ENCODE measurements at regions not wholly inside any gene's neighbourhood (a gene's known extent, or its start where the extent isn't known, plus 50 kb on each side); places are given as distances from the start of the nearest gene placed in this dataset.

DNA sequence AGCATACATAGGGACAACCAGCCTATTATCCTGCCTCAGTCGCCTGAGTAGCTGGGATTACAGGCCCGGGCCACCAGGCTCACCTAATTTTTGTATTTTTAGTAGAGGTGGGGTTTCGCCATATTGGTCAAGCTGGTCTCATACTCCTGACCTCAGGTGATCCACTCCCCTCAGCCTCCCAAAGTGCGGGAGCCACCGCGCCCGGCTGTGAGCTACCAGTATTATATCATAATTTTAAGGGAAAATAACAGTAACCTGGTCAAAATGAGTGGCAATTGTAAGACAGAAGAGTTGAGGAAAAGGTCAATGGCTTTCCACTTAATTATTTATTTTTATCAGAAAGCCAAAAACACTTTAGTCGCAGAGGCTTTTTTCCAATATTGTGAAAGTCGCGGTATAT, 652.6 kb upstream of the BCHE start:
- Histone ChIP-seq H3K27ac (replicated peaks in 1 of 4) (no peak overlapping the region), H3K36me3 (no peaks in the 10 kb centered on the region), H3K27me3 (no peaks in the 10 kb centered on the region), H3K4me3 (no peak overlapping the region), H3K4me1 (no peaks in the 10 kb centered on the region), H3K9me3 (no peaks in the 10 kb centered on the region)
- TF ChIP-seq, protein P1, sequence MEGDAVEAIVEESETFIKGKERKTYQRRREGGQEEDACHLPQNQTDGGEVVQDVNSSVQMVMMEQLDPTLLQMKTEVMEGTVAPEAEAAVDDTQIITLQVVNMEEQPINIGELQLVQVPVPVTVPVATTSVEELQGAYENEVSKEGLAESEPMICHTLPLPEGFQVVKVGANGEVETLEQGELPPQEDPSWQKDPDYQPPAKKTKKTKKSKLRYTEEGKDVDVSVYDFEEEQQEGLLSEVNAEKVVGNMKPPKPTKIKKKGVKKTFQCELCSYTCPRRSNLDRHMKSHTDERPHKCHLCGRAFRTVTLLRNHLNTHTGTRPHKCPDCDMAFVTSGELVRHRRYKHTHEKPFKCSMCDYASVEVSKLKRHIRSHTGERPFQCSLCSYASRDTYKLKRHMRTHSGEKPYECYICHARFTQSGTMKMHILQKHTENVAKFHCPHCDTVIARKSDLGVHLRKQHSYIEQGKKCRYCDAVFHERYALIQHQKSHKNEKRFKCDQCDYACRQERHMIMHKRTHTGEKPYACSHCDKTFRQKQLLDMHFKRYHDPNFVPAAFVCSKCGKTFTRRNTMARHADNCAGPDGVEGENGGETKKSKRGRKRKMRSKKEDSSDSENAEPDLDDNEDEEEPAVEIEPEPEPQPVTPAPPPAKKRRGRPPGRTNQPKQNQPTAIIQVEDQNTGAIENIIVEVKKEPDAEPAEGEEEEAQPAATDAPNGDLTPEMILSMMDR (IDR thresholded peaks at IDR 0.05): no peak
- no peak for TF ChIP-seq POLR2AphosphoS5 (IDR thresholded peaks at IDR 0.05)
- TF ChIP-seq EP300 (IDR thresholded peaks at IDR 0.05): no peak
- no peak for TF ChIP-seq POLR2A (IDR thresholded peaks at IDR 0.05; ENCODE audit: low read depth)
- intact Hi-C loops (cut with DNase I): no loop called here
- 97% methylated on average over 8 of the region's 10 CpGs for WGBS
- DNase-seq (ENCODE audit: extremely low spot score): no peak

DNA sequence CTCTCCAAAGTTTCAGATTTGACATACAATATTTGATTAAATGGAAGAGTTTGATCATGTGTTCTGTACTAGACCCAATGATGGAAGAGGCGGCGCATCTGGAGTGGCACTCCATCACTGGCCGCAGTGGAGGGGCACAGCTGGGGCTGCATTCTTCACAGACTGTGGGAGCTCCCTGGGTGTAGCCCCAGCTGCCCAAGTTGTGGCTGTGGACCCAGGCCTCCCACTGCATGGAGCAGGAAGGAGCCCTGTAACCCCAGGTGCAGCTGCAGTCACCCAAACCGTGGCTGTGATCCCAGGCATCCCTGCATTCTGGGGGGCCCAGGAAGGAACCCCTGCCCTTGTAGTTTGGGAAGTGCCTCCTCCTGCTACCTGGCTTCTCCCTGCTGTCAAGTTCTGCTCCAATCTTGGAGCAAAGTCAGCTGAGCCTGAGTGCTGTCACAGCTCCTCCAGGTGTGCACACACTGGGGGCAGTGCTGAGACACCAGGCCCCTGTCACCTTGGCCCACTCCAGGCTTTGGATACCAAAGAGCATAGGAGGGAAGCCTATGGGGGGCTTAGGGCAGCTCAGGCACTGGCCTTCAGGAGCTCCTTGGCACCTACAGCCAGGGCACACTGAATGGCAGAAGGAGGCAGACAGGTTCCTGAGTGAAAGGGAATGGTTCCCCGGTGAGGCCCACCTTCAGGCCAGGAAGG, 651.9 kb upstream of the BCHE start:
- Histone ChIP-seq H3K27me3 (no peaks in the 10 kb centered on the region), H3K36me3 (no peaks in the 10 kb centered on the region), H3K9me3 (no peaks in the 10 kb centered on the region), H3K4me1 (no peaks in the 10 kb centered on the region), H3K27ac (replicated peaks in 1 of 4) (no peak overlapping the region), H3K4me3 (no peak overlapping the region)
- intact Hi-C loops (cut with DNase I): no loop called here
- WGBS: 87% methylated on average over 4 of the region's 5 CpGs
- TF ChIP-seq POLR2A (IDR thresholded peaks at IDR 0.05; ENCODE audit: low read depth) (no peak), EP300 (IDR thresholded peaks at IDR 0.05) (no peak), POLR2AphosphoS5 (IDR thresholded peaks at IDR 0.05) (no peak)
- TF ChIP-seq, protein P1 (IDR thresholded peaks at IDR 0.05): no peak
- DNase-seq (ENCODE audit: extremely low spot score): no peak

DNA sequence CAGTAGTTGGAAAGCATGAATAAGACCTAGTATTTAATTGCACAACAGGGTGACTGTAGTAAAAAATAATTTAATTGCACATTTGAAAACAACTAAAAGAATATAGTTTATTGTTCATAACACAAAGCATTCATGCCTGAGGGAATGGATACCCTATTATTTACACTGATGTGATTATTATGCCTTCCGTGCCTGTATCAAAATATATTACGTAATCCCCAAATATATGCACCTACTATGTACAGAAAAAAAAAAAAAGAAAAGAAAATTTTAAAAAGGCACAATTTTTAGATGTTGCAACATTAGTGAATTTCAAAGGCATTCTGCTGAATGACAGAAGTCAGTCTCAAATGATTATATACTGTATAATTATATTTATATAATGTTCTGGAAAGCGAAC, 647.2 kb upstream of the BCHE start:
- Histone ChIP-seq H3K27ac (replicated peaks in 1 of 4) (no peak overlapping the region), H3K27me3 (no peaks in the 10 kb centered on the region), H3K4me1 (no peaks in the 10 kb centered on the region), H3K36me3 (no peaks in the 10 kb centered on the region), H3K4me3 (no peak overlapping the region), H3K9me3 (no peaks in the 10 kb centered on the region)
- intact Hi-C loops (cut with DNase I): no loop called here
- WGBS: 91% methylated on average over 3 of the region's 3 CpGs
- DNase-seq (ENCODE audit: extremely low spot score): no peak
- TF ChIP-seq, protein P1 (IDR thresholded peaks at IDR 0.05): no peak
- TF ChIP-seq EP300 (IDR thresholded peaks at IDR 0.05) (no peak), POLR2A (IDR thresholded peaks at IDR 0.05; ENCODE audit: low read depth) (no peak), POLR2AphosphoS5 (IDR thresholded peaks at IDR 0.05) (no peak)

DNA sequence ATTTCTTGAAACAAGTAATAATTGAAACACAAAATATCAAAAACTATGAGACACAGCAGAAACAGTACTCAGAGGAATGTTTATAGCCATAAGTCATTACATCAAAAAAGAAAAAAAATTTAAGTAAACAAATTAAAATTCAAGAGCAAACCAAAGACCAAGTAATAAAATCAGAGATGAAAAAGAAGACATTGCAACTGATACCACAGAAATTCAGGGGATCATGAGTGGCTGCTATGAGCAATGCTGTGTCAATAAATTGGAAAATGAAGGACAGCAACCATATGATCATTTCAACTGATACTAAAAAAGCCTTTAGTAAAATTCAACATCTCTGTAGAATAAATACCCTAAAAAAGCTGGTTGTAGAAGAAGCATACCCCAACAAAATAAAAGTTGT, 644.1 kb upstream of the BCHE start:
- no peak for DNase-seq (ENCODE audit: extremely low spot score)
- Histone ChIP-seq H3K4me1 (no peaks in the 10 kb centered on the region), H3K9me3 (no peaks in the 10 kb centered on the region), H3K36me3 (no peaks in the 10 kb centered on the region), H3K27me3 (no peaks in the 10 kb centered on the region), H3K4me3 (no peak overlapping the region), H3K27ac (replicated peaks in 1 of 4) (no peak overlapping the region)
- TF ChIP-seq POLR2A (IDR thresholded peaks at IDR 0.05; ENCODE audit: low read depth) (no peak), EP300 (IDR thresholded peaks at IDR 0.05) (no peak), POLR2AphosphoS5 (IDR thresholded peaks at IDR 0.05) (no peak)
- TF ChIP-seq, protein P1 (IDR thresholded peaks at IDR 0.05): no peak
- intact Hi-C loops (cut with DNase I): no loop called here

DNA sequence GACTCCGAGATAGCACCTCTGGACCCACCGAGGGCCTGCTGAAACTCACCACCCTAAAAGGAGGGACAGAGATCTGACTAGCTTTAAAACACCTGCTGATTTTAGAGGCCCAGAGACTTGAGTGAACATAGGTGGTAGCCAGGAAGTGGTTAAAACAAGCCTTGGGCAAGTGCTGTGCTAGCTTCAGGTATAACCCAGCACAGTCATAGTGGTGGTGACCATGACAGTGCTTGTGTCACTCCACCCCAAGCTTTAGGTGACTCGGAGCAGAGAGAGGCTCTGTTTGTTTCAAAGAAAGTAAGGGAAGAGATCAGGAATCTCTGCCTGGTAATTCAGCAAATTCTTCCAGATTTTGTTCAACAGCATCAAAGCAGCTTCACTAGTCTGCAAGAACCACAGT, 641.1 kb upstream of the BCHE start:
- 51% methylated on average over 3 of the region's 3 CpGs for WGBS
- Histone ChIP-seq H3K27ac (replicated peaks in 1 of 4) (no peak overlapping the region), H3K27me3 (no peaks in the 10 kb centered on the region), H3K4me1 (no peaks in the 10 kb centered on the region), H3K36me3 (no peaks in the 10 kb centered on the region), H3K4me3 (no peak overlapping the region), H3K9me3 (no peaks in the 10 kb centered on the region)
- no peak for DNase-seq (ENCODE audit: extremely low spot score)
- intact Hi-C loops (cut with DNase I): no loop called here
- TF ChIP-seq, protein P1 (IDR thresholded peaks at IDR 0.05): no peak
- no peak for TF ChIP-seq POLR2AphosphoS5 (IDR thresholded peaks at IDR 0.05)
- no peak for TF ChIP-seq EP300 (IDR thresholded peaks at IDR 0.05)
- TF ChIP-seq POLR2A (IDR thresholded peaks at IDR 0.05; ENCODE audit: low read depth): no peak

All from esophagus muscularis mucosa (tissue), 4 donors.